ENCODE measurements at regions not wholly inside any gene's neighbourhood (a gene's known extent, or its start where the extent isn't known, plus 50 kb on each side); places are given as distances from the start of the nearest gene placed in this dataset.
"Not testable (repeated sequence)": the region's sequence is repeated elsewhere in the genome, so short reads cannot be mapped to it uniquely, and the experiment has no call there.

DNA sequence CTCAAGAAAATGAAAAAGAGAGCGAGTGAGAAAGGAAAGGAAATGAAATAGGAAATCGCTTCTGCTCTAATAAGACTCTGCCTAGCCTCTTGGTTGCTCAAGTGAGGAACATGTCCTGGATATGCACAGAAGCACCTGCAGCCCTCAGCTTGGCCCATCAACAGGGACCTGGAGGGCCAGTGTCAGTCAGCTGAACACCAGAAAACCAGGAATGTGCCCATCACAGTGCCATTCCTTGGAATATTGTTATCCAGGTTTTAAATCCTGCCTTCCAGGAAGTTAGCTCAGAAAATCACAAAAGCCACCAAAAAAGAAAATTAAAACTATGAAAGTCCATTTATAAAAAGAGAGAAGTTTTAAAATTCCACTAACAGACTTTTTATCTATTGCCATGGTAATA is 173.4 kb upstream of the TPM1 start:
- Histone ChIP-seq H3K36me3 (no peaks in the 10 kb centered on the region), H3K4me1 (no peaks in the 10 kb centered on the region), H3K27ac (no peak overlapping the region), H3K9me3 (no peaks in the 10 kb centered on the region), H3K4me3 (no peak overlapping the region), H3K27me3 (no peaks in the 10 kb centered on the region)
- TF ChIP-seq, protein P1, sequence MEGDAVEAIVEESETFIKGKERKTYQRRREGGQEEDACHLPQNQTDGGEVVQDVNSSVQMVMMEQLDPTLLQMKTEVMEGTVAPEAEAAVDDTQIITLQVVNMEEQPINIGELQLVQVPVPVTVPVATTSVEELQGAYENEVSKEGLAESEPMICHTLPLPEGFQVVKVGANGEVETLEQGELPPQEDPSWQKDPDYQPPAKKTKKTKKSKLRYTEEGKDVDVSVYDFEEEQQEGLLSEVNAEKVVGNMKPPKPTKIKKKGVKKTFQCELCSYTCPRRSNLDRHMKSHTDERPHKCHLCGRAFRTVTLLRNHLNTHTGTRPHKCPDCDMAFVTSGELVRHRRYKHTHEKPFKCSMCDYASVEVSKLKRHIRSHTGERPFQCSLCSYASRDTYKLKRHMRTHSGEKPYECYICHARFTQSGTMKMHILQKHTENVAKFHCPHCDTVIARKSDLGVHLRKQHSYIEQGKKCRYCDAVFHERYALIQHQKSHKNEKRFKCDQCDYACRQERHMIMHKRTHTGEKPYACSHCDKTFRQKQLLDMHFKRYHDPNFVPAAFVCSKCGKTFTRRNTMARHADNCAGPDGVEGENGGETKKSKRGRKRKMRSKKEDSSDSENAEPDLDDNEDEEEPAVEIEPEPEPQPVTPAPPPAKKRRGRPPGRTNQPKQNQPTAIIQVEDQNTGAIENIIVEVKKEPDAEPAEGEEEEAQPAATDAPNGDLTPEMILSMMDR (IDR thresholded peaks at IDR 0.05) = no peak
- intact Hi-C loops (cut with DNase I) = no loop called here
- DNase-seq (ENCODE audit: low spot score in 2 of 2) = no peak

DNA sequence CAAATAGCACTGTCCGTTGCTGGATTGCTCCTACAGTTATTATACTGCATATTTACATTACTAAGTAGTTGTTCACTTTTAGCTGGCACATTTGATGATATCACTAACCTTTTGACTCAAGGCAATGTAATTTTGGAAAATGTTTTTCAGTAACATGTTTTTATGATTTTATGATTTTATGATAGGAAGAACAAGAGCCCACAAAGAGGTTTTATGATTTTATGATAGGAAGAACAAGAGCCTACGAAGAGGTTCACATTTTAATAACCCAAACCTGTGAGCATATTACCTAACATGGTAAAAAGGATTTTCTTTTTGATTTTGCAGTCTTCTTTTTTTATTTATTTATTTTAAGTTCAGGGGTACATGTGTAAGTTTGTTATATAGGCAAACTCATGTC is 172.3 kb upstream of the TPM1 start:
- no peak overlapping the region for H3K4me3 ChIP-seq
- DNase-seq (ENCODE audit: low spot score in 2 of 2) = no peak
- H3K36me3 ChIP-seq = no peaks in the 10 kb centered on the region
- no peak overlapping the region for H3K27ac ChIP-seq
- H3K9me3 ChIP-seq = no peaks in the 10 kb centered on the region
- no peaks in the 10 kb centered on the region for H3K4me1 ChIP-seq
- intact Hi-C loops (cut with DNase I) = no loop called here
- H3K27me3 ChIP-seq = no peaks in the 10 kb centered on the region
- TF ChIP-seq, protein P1 (IDR thresholded peaks at IDR 0.05) = no peak

DNA sequence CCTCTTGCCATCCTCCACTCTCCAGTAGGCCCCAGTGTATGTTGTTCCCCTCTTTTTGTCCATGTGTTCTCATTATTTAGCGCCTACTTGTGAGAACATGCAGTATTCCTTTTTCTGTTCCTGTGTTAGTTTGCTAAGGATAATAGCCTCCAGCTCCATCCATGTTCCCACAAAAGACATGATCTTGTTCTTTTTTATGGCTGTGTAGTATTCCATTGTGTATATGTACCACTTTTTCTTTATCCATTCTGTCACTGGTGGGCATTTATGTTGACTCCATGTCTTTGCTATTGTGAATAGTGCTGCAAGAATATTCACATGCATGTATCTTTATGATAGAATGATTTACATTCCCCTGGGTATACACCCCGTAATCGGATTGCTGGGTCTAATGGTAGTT is 171.8 kb upstream of the TPM1 start:
- intact Hi-C loops (cut with DNase I); H3K9me3 ChIP-seq; DNase-seq (ENCODE audit: low spot score in 2 of 2); H3K4me3 ChIP-seq; H3K27me3 ChIP-seq; H3K4me1 ChIP-seq; H3K36me3 ChIP-seq; H3K27ac ChIP-seq: not testable (repeated sequence)

DNA sequence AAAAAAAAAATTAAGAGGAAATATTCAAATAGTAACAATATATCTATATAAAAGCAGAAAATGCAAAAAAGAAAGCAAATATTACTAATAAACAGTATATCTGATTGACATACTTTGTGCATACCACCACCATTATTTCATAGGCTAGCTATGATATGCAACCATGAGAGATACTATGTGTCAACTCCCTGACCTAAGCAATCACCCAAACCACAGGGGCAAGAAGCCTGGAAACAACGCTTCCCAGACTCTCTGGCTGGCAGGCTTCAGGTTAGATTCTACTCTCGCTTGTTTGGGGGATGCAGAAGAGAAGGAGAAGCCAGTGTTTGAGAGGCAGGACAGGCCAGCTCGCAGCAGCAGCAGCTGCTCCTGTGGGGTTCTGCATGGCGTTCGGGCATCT is 169.3 kb upstream of the TPM1 start:
- intact Hi-C loops (cut with DNase I) = no loop called here

DNA sequence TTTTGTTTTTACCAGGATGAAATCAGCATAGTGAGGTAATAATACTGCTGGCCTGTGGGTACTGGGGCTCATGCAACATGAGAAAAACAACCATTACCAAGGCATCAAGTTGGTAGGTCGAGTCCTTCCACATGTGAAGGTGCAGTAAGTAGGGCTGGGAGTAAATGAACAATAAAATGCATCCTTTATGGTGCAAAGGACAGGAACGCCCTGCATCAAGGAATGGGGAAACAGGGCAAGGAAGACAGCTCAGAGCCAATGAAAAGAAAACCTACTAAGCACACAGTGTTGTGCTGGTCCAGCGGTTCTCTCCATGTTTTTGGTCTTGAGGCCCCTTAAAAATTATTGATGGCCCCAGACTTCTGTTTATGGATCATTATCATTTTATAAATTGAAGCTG is 168.5 kb upstream of the TPM1 start:
- Histone ChIP-seq H3K27ac (no peak overlapping the region), H3K4me1 (peaks cover 0 to 4% of the 10 kb centered on the region in 2 donors)

More for the DNA sequence above, 169.3 kb upstream of the TPM1 start:
- no peak overlapping the region for H3K27ac ChIP-seq
- no peak for DNase-seq (ENCODE audit: low spot score in 2 of 2)
- peaks cover 0 to 4% of the 10 kb centered on the region in 2 donors for H3K4me1 ChIP-seq
- H3K4me3 ChIP-seq = no peak overlapping the region
- TF ChIP-seq, protein P1 (IDR thresholded peaks at IDR 0.05) = no peak
- no peaks in the 10 kb centered on the region for H3K36me3 ChIP-seq
- no peaks in the 10 kb centered on the region for H3K9me3 ChIP-seq
- H3K27me3 ChIP-seq = no peaks in the 10 kb centered on the region

DNA sequence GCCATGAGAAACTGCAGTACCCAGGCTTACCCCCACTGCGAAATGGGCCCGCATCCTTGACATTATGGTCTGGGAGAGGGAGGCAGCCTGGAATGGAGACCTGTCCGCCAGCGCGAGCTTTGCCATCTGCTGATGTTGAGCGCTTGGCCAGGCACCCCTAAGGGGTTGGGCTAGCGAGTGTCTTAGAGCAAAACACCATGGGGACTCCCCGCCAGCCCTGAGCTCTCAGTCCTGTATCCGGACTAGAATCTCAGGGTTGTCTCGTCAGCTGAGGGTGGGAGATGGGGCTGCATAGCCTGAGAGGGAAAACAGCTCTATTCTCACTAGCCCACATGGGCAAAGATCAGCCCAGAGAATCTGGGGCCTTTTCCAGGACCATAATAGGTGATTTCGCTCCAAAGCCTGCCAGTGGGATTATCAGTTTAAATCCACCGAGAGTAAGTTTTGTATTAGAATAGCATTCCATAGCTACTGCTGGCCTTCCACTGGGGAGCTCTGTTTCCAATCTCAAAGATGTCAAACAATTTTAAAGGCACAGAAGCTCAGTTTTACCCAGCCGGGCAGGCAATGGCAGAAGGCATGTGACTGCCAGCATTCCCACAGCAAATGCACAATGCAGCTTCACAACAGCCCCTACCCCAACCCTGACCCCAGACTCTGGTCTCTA is 167.5 kb upstream of the TPM1 start:
- no peak for DNase-seq (ENCODE audit: low spot score in 2 of 2)
- TF ChIP-seq, protein P1 (IDR thresholded peaks at IDR 0.05) = no peak
- H3K9me3 ChIP-seq = no peaks in the 10 kb centered on the region
- peak overlapping the region in 1 of 2 donors; percentile 2 for H3K4me3 ChIP-seq
- no peaks in the 10 kb centered on the region for H3K36me3 ChIP-seq
- intact Hi-C loops (cut with DNase I) = no loop called here
- no peak overlapping the region for H3K27ac ChIP-seq
- H3K4me1 ChIP-seq = peaks cover 0 to 4% of the 10 kb centered on the region in 2 donors
- H3K27me3 ChIP-seq = no peaks in the 10 kb centered on the region

More for the DNA sequence above, 168.5 kb upstream of the TPM1 start:
- Histone ChIP-seq H3K9me3 (no peaks in the 10 kb centered on the region), H3K27me3 (no peaks in the 10 kb centered on the region), H3K36me3 (no peaks in the 10 kb centered on the region), H3K4me3 (no peak overlapping the region)
- DNase-seq (ENCODE audit: low spot score in 2 of 2) = no peak
- TF ChIP-seq, protein P1 (IDR thresholded peaks at IDR 0.05) = no peak
- intact Hi-C loops (cut with DNase I) = no loop called here

All from ascending aorta (tissue), 2 donors.